NCI-H82 treated with DMSO at 0.1 percent for 48 hours (cell line): ENCODE measurements at regions not wholly inside any gene's neighbourhood (a gene's known extent, or its start where the extent isn't known, plus 50 kb on each side); places are given as distances from the start of the nearest gene placed in this dataset.

Experiments
- DNase-seq: peaks from one replicate; lab custom pipeline; 2025; ENCODE audit not compliant: unreplicated experiment; lab: John Stamatoyannopoulos, UW

GRCh38 chr2:145360129-145360790 lies 840.3 kb upstream of the ZEB2 start:
- DNase-seq = peak; percentile 19

DNA sequence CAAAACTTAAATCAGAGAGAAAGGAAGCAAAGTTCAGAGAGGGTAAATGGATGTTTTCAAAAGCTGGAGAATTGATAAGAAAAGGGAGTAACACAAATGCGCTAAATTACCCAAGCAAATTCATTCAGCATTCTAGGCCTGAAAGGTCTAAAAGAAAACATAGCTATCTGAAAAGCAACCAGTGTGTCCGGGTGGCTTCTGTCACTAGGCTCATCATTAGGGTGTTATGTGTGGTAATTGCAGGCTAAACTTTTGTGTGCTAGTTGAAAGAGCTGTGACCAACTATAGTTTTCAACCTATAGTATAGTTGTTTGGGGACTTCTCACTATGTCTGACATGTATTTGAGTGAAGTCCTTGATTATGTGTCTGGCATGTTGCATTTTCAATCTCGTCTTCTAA lies 839.6 kb upstream of the ZEB2 start:
- DNase-seq = no peak

GRCh38 chr2:145356056-145356455 lies 836.1 kb upstream of the ZEB2 start:
- no peak for DNase-seq

- no peak for DNase-seq
Observed at GRCh38 chr2:145352484-145352883, 832.6 kb upstream of the ZEB2 start.

DNA sequence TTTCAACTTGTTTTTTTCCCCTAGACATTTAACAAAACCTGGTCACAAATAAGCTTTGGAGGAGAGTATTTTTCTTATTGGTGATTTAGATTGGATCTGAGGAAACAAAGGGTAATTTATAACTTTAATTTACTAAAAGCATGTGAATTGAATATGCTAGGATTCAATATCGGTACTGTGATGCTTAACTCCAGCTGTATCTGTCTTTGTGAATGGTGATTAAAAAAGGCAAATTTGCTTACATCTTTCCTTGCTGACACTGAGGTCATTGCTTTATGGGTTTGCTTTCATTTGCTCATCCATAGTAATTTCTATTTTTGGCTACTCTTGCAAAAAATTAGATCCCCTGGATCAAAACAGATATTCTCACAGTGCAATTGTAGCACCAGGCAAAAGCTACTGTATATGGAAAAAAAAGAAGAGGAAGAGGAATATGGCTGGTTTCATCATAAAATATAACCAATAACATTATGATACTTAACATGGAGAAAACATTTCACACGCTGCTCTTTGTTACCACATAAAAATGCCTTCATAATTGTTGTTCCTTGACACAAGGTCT lies 832.0 kb upstream of the ZEB2 start:
- DNase-seq = no peak

GRCh38 chr2:145350011-145350410 lies 830.1 kb upstream of the ZEB2 start:
- no peak for DNase-seq

- no peak for DNase-seq
Observed at GRCh38 chr2:145344076-145344724, 824.3 kb upstream of the ZEB2 start.

- DNase-seq = no peak
Observed at GRCh38 chr2:145343287-145343686, 823.4 kb upstream of the ZEB2 start.

GRCh38 chr2:145341536-145341935 lies 821.6 kb upstream of the ZEB2 start:
- DNase-seq = no peak

GRCh38 chr2:145339646-145340045 lies 819.7 kb upstream of the ZEB2 start:
- no peak for DNase-seq

DNA sequence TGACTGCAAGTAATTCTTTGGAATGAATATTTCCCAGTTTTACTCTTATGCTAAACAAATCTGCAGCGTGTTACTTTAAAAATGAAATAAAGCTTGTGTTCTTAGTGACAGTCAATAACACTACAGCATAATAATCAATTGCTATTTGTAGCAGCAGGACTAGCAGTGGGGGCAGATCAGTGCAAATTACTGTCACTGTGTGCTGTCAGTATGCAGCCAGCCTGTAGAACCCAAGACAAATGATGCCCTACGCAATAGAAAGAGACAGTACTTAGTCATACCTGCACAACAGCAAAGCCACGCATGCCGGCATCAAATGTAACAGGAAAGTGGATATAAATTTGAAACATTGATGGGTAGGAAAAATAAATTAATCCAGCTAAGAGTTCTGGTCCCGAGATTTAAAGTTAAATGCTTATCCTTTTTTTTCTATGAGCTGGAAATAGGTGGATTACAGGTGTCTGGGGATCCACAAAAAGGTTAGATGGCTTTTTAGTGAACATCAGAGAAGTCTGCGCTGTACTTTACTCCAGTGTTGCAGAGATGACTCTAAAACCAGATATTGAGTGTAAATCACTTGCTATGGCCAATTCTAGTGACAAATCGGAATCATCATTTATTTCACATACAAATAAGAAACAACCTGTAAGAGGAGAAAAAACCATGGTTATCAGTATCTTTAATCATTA lies 812.4 kb upstream of the ZEB2 start:
- DNase-seq = no peak

GRCh38 chr2:145329971-145330370 lies 810.1 kb upstream of the ZEB2 start:
- no peak for DNase-seq

DNA sequence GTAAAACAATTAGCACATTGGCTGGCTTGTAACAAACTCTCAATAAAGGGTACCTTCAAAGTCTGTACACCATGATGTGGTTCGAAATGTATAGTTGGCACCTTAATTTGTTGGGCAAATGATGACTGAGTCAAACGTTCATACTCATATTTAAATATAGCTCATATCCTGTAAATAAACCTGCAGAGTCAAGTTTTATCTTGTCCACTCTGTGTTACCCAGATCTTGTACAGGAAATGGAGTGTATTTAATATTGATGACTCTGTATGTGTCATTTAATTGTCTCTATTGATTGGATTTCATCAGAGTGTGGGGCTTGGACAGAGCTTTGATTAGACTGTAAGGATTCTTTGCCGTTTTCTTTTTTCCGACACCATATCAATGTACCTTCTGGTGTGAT lies 805.6 kb upstream of the ZEB2 start:
- no peak for DNase-seq

- no peak for DNase-seq
Observed at GRCh38 chr2:145324748-145325147, 804.8 kb upstream of the ZEB2 start.

DNA sequence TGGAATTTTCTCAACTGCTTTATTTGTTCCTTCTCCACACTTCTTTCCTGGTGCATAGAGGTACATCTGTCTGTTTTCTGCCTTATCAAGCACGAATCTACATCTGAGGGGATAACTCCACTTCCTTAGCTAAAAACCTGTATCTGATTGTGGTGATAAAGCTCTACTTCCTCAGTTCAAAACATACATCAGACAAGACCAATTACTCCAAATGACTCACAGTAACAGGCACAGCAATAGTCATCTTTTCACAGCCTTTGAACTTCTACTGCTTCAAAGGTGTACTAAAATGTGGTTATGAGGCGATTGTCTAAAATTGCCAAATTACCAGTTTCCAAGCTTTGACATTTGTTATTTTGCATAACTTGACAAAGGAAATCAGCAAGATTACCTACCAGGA lies 803.6 kb upstream of the ZEB2 start:
- DNase-seq = no peak

DNA sequence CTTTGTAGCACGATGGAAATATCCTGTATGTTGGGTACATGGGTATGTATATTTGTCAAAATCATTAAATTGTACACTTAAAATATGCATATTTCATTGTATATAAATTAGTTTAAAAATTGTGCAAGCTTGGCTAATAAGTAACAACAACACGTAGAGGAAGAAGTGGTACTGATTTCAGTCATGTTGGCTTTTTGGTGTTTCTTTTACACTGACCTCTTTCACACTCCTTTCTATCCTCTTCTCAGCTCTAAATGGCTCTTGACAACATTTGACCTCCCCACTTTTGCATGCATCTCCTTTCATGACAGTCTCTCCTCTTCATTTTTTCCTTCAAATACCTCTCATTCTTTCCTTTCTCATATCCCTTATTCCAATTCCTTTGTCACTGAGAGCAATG lies 801.4 kb upstream of the ZEB2 start:
- no peak for DNase-seq

GRCh38 chr2:145316496-145316895 lies 796.6 kb upstream of the ZEB2 start:
- DNase-seq = no peak

DNA sequence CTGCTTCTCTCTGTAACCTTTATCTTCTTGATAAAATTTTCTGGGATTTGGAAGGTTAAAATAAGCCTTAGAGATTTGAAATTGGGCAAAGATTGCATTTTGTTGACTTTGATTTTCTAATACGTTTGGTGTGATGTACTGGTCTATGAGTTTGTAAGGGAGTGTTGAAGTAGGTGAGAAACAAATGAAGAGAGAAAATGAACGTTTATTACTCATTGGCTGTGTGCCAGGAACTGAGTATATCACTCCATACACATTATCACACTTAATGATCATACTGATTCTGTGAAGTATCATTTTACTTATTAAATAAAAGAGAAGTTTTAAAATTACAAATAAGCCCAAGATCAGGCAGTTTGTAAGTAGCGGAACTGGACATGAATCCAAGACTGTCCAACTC lies 795.1 kb upstream of the ZEB2 start:
- DNase-seq = no peak

GRCh38 chr2:145314119-145314633 lies 794.3 kb upstream of the ZEB2 start:
- DNase-seq = no peak

- DNase-seq = no peak
Observed at GRCh38 chr2:145305889-145306288, 786.0 kb upstream of the ZEB2 start.

DNA sequence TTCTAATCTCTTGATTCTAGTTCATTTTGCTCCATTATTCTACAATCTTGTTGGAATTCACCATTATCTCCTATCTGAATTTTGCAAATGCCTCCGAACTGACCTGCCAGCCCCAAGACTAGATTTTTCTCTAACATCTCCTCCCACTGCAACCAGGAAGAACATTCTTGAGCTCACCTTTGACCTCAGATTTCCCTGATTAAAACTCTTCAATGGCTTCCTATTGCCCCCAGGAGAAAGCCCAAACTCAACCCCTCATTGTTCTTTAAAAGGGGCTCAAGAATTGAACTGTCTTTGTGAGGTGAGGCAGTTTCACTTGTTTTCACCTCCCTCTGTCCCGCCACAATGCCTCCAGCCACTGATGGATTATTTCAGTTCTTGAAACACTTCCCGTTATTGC lies 784.6 kb upstream of the ZEB2 start:
- DNase-seq = no peak

GRCh38 chr2:145303536-145303935 lies 783.6 kb upstream of the ZEB2 start:
- no peak for DNase-seq
